Right lobe of liver (tissue), 6 donors: ENCODE measurements at regions not wholly inside any gene's neighbourhood (a gene's known extent, or its start where the extent isn't known, plus 50 kb on each side); places are given as distances from the start of the nearest gene placed in this dataset.

ENCODE experiments used
- ATAC-seq, 4 donors: fragments of 200-7000 bp; cut with Tn5 transposase; one replicate each; pipeline ENCODE4 v1.9.1; 2020; ENCODE audit warnings: mild to moderate bottlenecking in 4 of 4, moderate library complexity in 4 of 4
- DNase-seq, 3 donors: peaks; one replicate each; pipeline ENCODE4 v3.0.0-alpha.2; 2020
- H3K27ac ChIP-seq, 3 donors: fragments of 200-600 bp; one replicate each; pipeline ENCODE4 v1.8.0; 2022
- H3K27me3 ChIP-seq, 2 donors: fragments of 200-600 bp; one replicate each; pipeline ENCODE4 v1.8.0; 2022
- H3K36me3 ChIP-seq, 4 donors: fragments of 200-600 bp; sonication (generic) in 1 of 4; one replicate each; pipeline versions ENCODE4 v1.5.1 to v1.8.0; 2017 to 2022; ENCODE audit warnings: control low read depth in 1 of 4
- H3K4me1 ChIP-seq, 4 donors: fragments of 200-600 bp; sonication (generic) in 1 of 4; one replicate each; pipeline versions ENCODE4 v1.5.1 to v1.8.0; 2017 to 2022; ENCODE audit warnings: control low read depth in 1 of 4
- H3K4me3 ChIP-seq, 3 donors: fragments of 200-600 bp; one replicate each; pipeline ENCODE4 v1.8.0; 2022
- H3K9me3 ChIP-seq, 4 donors: fragments of 200-600 bp; sonication (generic) in 1 of 4; one replicate each; pipeline versions ENCODE4 v1.5.1 to v1.8.0; 2017 to 2022; ENCODE audit warnings: control low read depth in 1 of 4
- CTCF ChIP-seq, 4 donors: fragments of 200-600 bp in 3 of 4; fragments of 450-650 bp in 1 of 4; IDR thresholded peaks; one replicate each; pipeline versions ENCODE4 v1.5.1 to v1.8.0; 2016 to 2022; ENCODE audit warnings: antibody characterized with exemption in 4 of 4, mild to moderate bottlenecking in 2 of 4
- POLR2A ChIP-seq: fragments of 450-650 bp; IDR thresholded peaks from one replicate; pipeline ENCODE4 v1.6.1; 2017; ENCODE audit warnings: antibody characterized with exemption, mild to moderate bottlenecking
- WGBS: methylation state at CpG from one replicate; pipeline ENCODE4 v1.1.6; 2018; ENCODE audit warnings: low coverage, low lambda C conversion rate; ENCODE audit not compliant: insufficient coverage; ENCODE audit errors: missing lambda C conversion rate; 5-methylcytosine and 5-hydroxymethylcytosine counted together
- intact Hi-C, 2 donors: fragments of 100-400 bp; cut with DNase I; formaldehyde crosslinking; loops; one replicate each; pipeline versions ENCODE4 v1.11.2 to v1.14.1; 2022
- donor health status: DM: no; HTN: yes; CAD: no.
- donor health status: DM: no; HTN: no; CAD: no.
- donor health status: DM: no; HTN: no; CAD: no.
- donor health status: DM: no; HTN: yes; CAD: no.
- donor health status: DM: no; HTN: yes; CAD: no.

DNA sequence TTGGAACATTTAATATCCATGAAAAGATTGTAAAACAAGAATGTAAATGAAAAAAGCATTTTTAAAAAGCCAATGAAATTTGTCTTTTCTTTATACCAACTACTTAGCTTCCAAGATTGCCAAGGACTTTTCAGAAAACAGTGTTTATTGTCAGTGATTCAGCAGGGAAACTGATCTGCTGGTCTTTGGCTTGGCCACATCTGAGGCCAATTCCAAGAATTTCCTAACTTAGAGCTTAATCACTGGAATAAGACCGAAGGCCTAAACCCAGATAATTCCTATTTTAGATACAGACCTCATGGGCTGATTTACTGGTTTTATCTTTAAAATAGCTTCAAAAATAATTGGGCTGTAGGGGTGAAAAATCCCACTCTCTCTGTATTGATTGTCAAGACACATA lies 260.5 kb upstream of the RORA start:
- TF ChIP-seq POLR2A (no peak), CTCF (IDR thresholded peaks at IDR 0.05) (no peak)
- no peaks in the 10 kb centered on the region for H3K36me3 ChIP-seq
- H3K27me3 ChIP-seq = no peaks in the 10 kb centered on the region
- H3K9me3 ChIP-seq = no peaks in the 10 kb centered on the region
- H3K4me1 ChIP-seq = no peaks in the 10 kb centered on the region
- intact Hi-C loops = no loop called here
- no peak overlapping the region for H3K4me3 ChIP-seq
- H3K27ac ChIP-seq = no peak overlapping the region
- DNase-seq = no peak
- no peak for ATAC-seq
- 79% methylated on average over 1 of the region's 1 CpG for WGBS

- Histone ChIP-seq H3K36me3 (no peaks in the 10 kb centered on the region), H3K9me3 (no peaks in the 10 kb centered on the region), H3K27me3 (no peaks in the 10 kb centered on the region), H3K27ac (no peak overlapping the region), H3K4me1 (no peaks in the 10 kb centered on the region), H3K4me3 (no peak overlapping the region)
- 92% methylated on average over 5 of the region's 6 CpGs for WGBS
- no peak for DNase-seq
- intact Hi-C loops = no loop called here
- no peak for TF ChIP-seq POLR2A
- TF ChIP-seq CTCF (IDR thresholded peaks at IDR 0.05) = no peak
- no peak for ATAC-seq
These were observed 254.5 kb upstream of the RORA start for GRCh38 chr15:61483599-61483998.

- WGBS = 64% methylated on average over 1 of the region's 1 CpG
- no peaks in the 10 kb centered on the region for H3K4me1 ChIP-seq
- TF ChIP-seq CTCF (IDR thresholded peaks at IDR 0.05) = no peak
- TF ChIP-seq POLR2A = no peak
- no peak overlapping the region for H3K4me3 ChIP-seq
- H3K9me3 ChIP-seq = no peaks in the 10 kb centered on the region
- no peaks in the 10 kb centered on the region for H3K27me3 ChIP-seq
- ATAC-seq (no peak), DNase-seq (no peak)
- intact Hi-C loops = no loop called here
- H3K36me3 ChIP-seq = no peaks in the 10 kb centered on the region
- no peak overlapping the region for H3K27ac ChIP-seq
These were observed 252.8 kb upstream of the RORA start for GRCh38 chr15:61481886-61482285.

- Histone ChIP-seq H3K27ac (no peak overlapping the region), H3K4me1 (no peaks in the 10 kb centered on the region), H3K27me3 (no peaks in the 10 kb centered on the region), H3K4me3 (no peak overlapping the region), H3K9me3 (no peaks in the 10 kb centered on the region), H3K36me3 (no peaks in the 10 kb centered on the region)
- ATAC-seq = no peak
- TF ChIP-seq POLR2A (no peak), CTCF (IDR thresholded peaks at IDR 0.05) (no peak)
- intact Hi-C loops = no loop called here
- DNase-seq = no peak
- WGBS = 44% methylated on average over 5 of the region's 5 CpGs
These were observed 251.8 kb upstream of the RORA start for GRCh38 chr15:61480863-61481262.

DNA sequence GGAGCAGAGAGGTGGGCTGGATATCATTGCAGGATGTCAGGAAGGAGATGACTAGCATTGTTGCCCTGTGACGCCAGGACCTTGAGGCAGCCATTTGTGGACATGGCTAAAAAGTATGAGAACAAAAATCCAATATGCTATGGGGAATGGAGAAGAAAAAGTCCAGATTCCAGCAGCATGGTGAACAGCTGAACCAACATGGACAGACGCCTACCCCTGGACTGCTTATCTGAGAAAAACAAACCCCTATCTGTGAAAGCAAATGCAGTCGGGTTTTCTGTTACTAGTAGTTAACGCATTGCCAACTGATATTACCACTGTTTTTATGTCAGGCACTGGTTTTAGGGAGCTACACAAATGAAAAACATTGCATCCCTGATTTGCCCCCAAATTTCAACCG lies 251.2 kb upstream of the RORA start:
- no peak overlapping the region for H3K4me3 ChIP-seq
- ATAC-seq = no peak
- no peaks in the 10 kb centered on the region for H3K27me3 ChIP-seq
- no peaks in the 10 kb centered on the region for H3K36me3 ChIP-seq
- intact Hi-C loops = no loop called here
- no peak for DNase-seq
- WGBS = 92% methylated on average over 5 of the region's 5 CpGs
- H3K27ac ChIP-seq = no peak overlapping the region
- H3K9me3 ChIP-seq = no peaks in the 10 kb centered on the region
- TF ChIP-seq POLR2A (no peak), CTCF (IDR thresholded peaks at IDR 0.05) (no peak)
- H3K4me1 ChIP-seq = no peaks in the 10 kb centered on the region
